HG02981 (cell line): ENCODE measurements at regions not wholly inside any gene's neighbourhood (a gene's known extent, or its start where the extent isn't known, plus 50 kb on each side); places are given as distances from the start of the nearest gene placed in this dataset.

Experiments
- ATAC-seq: cut with Tn5 transposase; IDR thresholded peaks from one replicate; pipeline ENCODE4 v1.9.1; 2021; ENCODE audit warnings: mild to moderate bottlenecking, moderate library complexity; ENCODE audit not compliant: unreplicated experiment

- no peak for ATAC-seq
Observed at GRCh38 chr20:60962367-60963045, 289.6 kb upstream of the CDH4 start.

GRCh38 chr20:60963146-60963545 is 288.9 kb upstream of the CDH4 start:
- ATAC-seq: no peak

GRCh38 chr20:60964911-60965310 is 287.1 kb upstream of the CDH4 start:
- no peak for ATAC-seq

GRCh38 chr20:60966031-60966430 is 286.0 kb upstream of the CDH4 start:
- ATAC-seq: no peak

GRCh38 chr20:60966766-60967165 is 285.3 kb upstream of the CDH4 start:
- no peak for ATAC-seq

- no peak for ATAC-seq
Observed at GRCh38 chr20:60967431-60968316, 284.4 kb upstream of the CDH4 start.

- no peak for ATAC-seq
Observed at GRCh38 chr20:60968853-60969720, 283.0 kb upstream of the CDH4 start.

GRCh38 chr20:60970601-60971000 is 281.5 kb upstream of the CDH4 start:
- no peak for ATAC-seq

- no peak for ATAC-seq
Observed at GRCh38 chr20:60974022-60974421, 278.0 kb upstream of the CDH4 start.

GRCh38 chr20:60974441-60974945 is 277.6 kb upstream of the CDH4 start:
- ATAC-seq: no peak

GRCh38 chr20:60976139-60976538 is 275.9 kb upstream of the CDH4 start:
- no peak for ATAC-seq

GRCh38 chr20:60976913-60977312 is 275.1 kb upstream of the CDH4 start:
- ATAC-seq: no peak

- ATAC-seq: no peak
Observed at GRCh38 chr20:60977901-60978300, 274.2 kb upstream of the CDH4 start.

- no peak for ATAC-seq
Observed at GRCh38 chr20:60984666-60985065, 267.4 kb upstream of the CDH4 start.

- no peak for ATAC-seq
Observed at GRCh38 chr20:60986506-60987156, 265.4 kb upstream of the CDH4 start.

GRCh38 chr20:60990061-60990460 is 262.0 kb upstream of the CDH4 start:
- ATAC-seq: no peak

GRCh38 chr20:60990643-60991042 is 261.4 kb upstream of the CDH4 start:
- no peak for ATAC-seq

- no peak for ATAC-seq
Observed at GRCh38 chr20:60993433-60994044, 258.5 kb upstream of the CDH4 start.

GRCh38 chr20:60999250-60999649 is 252.8 kb upstream of the CDH4 start:
- no peak for ATAC-seq

GRCh38 chr20:61002090-61002489 is 250.0 kb upstream of the CDH4 start:
- no peak for ATAC-seq
